ENCODE measurements at regions not wholly inside any gene's neighbourhood (a gene's known extent, or its start where the extent isn't known, plus 50 kb on each side); places are given as distances from the start of the nearest gene placed in this dataset.
"Not testable (repeated sequence)": the region's sequence is repeated elsewhere in the genome, so short reads cannot be mapped to it uniquely, and the experiment has no call there.

DNA sequence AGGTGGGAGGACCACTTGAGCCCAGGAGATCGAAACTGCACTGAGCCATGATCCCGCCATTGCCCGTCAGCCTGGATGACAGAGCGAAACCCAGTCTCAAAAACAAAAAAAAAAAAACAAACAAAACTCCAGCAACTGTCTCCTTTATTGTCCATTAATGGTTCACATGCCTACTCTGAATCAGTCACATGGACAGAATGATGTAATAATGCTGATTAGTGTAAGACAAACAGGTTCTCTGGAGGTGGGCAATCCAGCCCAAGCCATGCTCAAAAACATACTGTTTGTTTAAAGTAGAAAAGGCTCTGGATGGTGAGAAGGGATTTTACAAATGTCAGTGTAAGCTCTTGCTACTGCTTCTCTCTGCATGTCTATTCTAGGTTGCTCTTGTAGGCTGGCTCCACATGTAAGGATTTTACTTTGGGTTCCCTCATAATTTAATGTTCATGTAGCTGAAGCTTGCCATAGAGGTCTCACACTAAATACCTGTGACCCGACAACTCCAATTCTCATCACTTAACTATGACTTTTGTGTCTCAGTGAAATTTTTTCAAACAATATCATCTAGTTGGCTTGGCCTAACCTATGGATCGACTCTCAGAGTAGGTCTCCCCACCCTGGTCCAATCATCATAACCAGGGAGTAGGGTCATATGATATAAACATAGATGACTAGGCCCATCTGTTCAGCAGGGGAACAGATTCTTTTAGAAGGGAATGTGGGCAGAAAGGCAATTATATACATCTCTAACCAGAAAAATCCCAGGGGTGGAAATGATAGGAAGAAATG lies 83.9 kb upstream of the SLC39A10 start:
- DNase-seq (ENCODE audit: low read depth in 2 of 3, low spot score in 2 of 3): no peak

DNA sequence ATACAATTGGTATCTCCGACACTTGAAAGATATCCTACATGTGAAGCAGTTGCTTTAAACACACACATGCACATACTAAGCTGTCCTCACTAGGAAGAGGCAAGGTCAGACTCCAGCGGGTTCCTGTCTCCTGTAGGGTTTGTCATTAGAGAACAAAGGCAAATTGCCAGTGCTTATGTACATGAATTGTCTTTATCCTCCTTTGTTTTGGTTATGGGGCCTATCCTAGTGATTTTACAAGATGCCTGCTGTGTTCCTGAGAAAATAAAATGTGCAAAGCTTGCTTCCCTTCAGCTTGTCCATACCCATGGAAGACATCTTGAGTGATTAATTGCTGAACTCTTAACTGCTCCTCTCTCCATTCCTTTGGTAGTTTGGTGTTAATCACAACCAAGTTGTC lies 86.7 kb upstream of the SLC39A10 start:
- DNase-seq (ENCODE audit: low read depth in 2 of 3, low spot score in 2 of 3): no peak

GRCh38 chr2:195569255-195569654 lies 87.8 kb upstream of the SLC39A10 start:
- no peak for DNase-seq (ENCODE audit: low read depth in 2 of 3, low spot score in 2 of 3)

DNA sequence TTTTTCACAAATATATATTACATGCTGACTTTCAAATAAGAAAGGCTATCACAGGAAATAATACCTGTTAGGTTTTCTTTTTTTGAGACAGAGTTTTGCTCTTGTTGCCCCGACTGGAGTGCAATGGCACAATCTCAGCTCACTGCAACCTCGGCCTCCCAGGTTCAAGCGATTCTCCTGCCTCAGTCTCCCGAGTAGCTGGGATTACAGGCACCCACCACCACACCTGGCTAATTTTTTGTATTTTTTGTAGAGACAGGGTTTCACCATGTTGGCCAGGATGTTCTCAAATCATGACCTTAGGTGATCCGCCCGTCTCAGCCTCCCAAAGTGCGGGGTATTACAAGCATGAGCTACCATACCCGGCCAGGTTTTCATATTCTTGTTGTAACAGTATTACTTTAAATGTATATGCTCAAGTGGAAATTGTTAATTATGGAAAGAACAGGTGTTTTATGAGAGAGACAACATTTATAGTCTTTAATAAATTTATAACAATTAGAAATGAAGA lies 92.3 kb upstream of the SLC39A10 start:
- DNase-seq (ENCODE audit: low read depth in 2 of 3, low spot score in 2 of 3): not testable (repeated sequence)

- DNase-seq (ENCODE audit: low read depth in 2 of 3, low spot score in 2 of 3): no peak
Observed at GRCh38 chr2:195563857-195564512, 93.0 kb upstream of the SLC39A10 start.

DNA sequence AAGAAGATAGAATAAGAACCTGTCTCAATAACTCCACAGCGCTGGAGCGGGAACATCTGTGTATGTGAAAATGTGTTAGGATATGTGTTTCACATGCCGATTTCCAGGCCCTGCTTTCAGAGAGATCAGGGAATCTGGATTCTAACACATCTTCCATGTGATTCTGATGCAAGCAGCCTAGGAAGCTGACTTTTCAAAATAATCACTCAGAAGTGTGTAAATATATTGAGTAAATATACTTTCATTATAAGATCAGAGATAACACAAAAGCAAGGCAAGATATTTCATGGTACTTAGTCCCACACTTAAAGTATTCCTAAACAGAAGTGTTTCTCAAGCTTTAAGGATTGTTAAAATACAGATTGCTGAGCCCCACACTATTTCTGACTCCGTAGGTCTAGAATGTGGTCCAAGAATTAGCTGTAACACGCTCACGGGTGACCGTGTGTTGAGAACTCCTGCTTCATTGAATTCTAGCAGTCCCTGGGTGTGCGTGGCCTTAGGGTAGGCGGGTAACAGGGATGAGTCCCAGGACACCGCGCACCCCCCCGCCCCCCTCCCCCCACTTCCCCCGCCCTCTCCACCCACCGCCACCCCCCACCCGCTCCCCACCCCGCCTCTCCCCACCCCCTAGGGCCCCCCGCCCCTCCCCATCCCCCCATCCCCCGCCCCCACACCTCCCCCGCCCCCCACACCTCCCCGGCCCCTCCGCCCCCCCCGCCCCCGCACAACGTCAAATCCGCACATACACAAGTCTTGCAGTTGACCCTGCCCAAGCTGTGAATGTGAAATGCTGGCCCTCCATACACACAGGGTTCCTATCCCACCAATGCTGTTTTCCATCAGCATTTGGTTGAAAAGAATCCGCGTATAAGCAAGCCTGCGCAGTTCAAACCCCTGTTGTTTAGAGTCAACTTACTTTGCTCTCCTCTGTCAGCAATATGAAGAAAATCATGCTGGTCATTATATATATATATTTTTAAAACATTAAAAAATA lies 94.2 kb upstream of the SLC39A10 start:
- DNase-seq (ENCODE audit: low read depth in 2 of 3, low spot score in 2 of 3): no peak

GRCh38 chr2:195561116-195561921 lies 95.7 kb upstream of the SLC39A10 start:
- no peak for DNase-seq (ENCODE audit: low read depth in 2 of 3, low spot score in 2 of 3)

DNA sequence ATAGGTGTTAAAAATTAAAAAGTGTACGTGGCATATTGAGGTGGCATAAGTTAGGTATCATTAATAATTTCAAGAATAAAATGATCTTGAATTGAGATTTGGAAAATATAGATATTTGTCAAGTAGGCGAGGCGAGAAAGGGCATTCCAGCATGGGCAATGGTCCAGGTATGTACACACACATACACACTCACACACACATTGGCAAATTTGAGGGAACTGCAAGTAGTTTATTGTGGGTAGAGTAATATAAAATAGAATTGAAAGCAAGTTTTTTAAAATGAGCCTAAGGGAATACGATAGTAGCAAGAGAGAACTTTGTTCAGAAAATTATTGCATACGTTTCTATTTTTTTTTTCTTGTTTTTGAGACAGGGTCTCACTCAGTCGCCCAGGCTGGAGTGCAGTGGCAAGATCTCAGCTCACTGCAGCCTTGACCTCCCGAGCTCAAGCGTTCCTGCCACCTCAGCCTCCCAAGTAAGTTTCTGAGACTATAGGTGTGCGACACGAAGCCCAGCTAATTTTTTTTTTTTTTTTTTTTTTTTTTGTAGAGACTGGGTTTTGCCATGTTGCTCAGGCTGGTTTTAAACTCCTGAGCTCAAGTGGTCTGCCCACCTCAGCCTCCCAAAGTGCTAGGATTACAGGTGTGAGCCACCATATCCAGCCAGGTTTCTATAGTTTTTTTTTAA lies 96.7 kb upstream of the SLC39A10 start:
- no peak for DNase-seq (ENCODE audit: low read depth in 2 of 3, low spot score in 2 of 3)

DNA sequence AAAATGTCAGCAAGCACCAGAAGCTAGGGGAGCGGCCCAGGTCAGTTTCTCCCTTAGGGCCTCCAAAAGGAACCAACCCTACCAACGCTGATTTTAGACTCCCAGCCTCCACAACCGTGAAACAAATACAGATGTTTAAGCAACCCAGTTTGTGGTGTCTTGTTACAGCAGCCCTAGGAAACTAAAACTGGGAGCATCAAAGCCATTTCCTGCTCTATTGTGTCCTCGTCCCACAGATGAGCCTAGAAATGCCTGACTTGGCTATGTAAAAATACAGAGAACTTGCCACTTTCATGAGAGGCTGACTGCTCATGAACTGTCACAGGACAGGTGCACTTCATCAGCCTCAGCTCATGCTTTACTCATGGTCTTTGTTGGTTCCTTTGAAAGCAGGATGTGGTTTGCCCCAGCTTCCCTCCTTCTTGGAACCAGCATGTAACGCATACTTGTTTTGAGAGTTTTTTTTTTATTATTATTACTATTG lies 97.6 kb upstream of the SLC39A10 start:
- DNase-seq (ENCODE audit: low read depth in 2 of 3, low spot score in 2 of 3): peak; percentile 65 to 88 (median 66)

DNA sequence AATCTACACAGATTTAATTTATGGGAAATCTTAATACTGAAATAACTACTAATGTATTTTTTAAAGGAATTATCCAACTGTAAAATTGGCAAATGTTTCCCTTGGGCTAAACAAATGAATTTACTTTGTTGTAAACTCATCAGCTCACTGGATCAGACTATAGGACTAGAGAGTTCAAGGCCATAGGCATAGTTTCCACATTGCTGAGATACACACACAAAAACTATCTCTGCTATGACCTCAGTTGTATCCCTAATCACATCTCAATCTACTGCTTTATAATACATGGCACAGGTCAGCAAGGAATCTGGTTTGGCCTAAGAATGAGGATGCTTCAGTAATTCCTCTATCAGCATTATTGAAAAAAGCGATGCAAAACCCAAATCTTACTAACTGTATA lies 101.1 kb upstream of the SLC39A10 start:
- no peak for DNase-seq (ENCODE audit: low read depth in 2 of 3, low spot score in 2 of 3)

DNA sequence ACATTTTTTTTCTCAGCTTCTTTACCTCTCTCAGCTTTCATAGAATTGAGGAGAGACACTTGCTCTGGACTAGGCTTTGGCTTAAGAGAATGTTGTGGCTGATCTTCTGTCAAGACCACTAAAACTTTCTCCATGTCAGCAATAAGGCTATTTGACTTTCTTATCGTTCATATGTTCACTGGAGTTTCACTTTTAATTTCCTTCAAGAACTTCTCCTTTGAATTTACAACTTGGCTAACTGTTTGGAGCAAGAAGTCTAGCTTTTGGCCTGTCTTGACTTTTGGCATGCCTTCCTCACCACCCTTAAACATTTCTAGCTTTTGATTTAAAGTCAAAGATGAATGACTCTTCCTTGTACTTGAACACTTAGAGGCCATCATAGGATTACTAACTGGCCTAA lies 104.4 kb upstream of the SLC39A10 start:
- peak in 1 of 3 donors; percentile 48 for DNase-seq (ENCODE audit: low read depth in 2 of 3, low spot score in 2 of 3)

GRCh38 chr2:195548198-195548940 lies 108.7 kb upstream of the SLC39A10 start:
- no peak for DNase-seq (ENCODE audit: low read depth in 2 of 3, low spot score in 2 of 3)

GRCh38 chr2:195547268-195547840 lies 109.7 kb upstream of the SLC39A10 start:
- not testable (repeated sequence) for DNase-seq (ENCODE audit: low read depth in 2 of 3, low spot score in 2 of 3)

- DNase-seq (ENCODE audit: low read depth in 2 of 3, low spot score in 2 of 3): no peak
Observed at GRCh38 chr2:195545811-195546210, 111.2 kb upstream of the SLC39A10 start.

DNA sequence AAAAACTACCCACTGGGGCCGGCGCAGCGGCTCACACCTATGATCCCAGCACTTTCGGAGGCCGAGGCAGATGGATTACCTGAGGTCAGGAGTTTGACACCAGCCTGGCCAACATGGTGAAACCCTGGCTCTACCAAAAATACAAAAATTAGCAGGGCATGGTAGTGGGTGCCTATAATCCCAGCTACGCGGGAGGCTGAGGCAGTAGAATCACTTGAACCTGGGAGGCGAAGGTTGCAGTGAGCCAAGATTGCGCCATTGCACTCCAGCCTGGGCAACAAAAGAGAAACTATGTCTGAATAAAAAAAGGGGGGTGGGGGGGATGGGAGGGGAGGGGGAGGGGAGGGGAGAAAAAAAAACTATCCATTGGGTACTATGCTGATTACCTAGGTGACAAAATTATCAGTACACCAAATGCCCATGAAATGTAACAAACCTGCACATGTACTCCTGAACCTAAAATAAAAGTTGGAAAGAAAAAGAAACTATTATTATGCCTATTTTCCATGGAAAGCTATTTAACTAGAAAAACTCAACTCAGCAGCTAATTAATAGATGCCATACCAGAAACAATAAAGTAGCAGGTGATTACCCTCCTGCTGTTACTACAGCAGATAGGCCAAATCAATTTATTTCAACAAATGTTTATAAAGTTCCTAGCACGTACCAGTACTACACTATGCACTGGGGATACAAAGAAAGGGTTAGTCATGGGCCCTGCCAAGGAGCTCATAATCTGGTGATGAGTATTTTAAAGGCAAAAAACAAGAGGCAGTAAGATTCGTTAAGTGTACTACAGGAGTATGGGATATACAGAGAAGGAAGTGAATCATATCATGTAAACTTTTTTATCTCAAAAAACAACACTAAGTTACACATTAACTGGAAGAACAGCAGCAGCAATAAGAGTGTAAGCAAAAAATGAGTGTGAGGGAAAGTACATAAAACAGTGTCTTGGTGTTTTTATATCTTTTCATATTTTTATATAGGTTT lies 112.8 kb upstream of the SLC39A10 start:
- DNase-seq (ENCODE audit: low read depth in 2 of 3, low spot score in 2 of 3): no peak

GRCh38 chr2:195543063-195543462 lies 114.0 kb upstream of the SLC39A10 start:
- DNase-seq (ENCODE audit: low read depth in 2 of 3, low spot score in 2 of 3): no peak

DNA sequence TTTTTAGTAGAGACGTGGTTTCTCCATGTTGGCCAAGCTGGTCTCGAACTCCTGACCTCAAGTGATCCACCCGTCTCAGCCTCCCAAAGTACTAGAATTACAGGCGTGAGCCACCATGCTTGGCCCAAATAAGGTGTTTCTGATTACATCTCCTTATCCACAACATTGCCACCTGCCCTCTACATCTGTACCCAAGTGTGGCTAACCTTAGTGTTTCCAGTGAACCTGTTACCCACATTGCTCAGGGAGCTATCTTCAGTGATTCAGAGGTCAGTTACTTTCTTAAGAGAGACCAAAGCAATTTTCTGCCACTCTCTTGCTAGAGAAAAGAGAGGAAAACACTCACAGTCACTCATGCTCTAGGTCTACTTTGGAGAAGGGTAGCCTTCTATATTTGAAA lies 115.0 kb upstream of the SLC39A10 start:
- DNase-seq (ENCODE audit: low read depth in 2 of 3, low spot score in 2 of 3): no peak
